Cardiac fibroblast (primary cell): ENCODE measurements at regions not wholly inside any gene's neighbourhood (a gene's known extent, or its start where the extent isn't known, plus 50 kb on each side); places are given as distances from the start of the nearest gene placed in this dataset.
A peak's percentile ranks its signal among the peaks of the same experiment; 100 is the strongest.

ENCODE experiments used
- DNase-seq, 2 donors: peaks; one replicate each; pipeline versions ENCODE4 v3.0.0 to v3.0.0-alpha.2; 2010; ENCODE audit warnings: low read depth in 2 of 2
- H3K4me3 ChIP-seq, 2 donors: replicated peaks in 1 of 2; 1 replicate in 1 of 2; 2 replicates in 1 of 2; pipeline ENCODE4 v1.5.1; 2011; ENCODE audit warnings: low read depth in 2 of 2, low read length in 2 of 2, mild to moderate bottlenecking in 2 of 2, moderate library complexity in 1 of 2
- TF ChIP-seq, protein P1 (sequence below): IDR thresholded peaks from one replicate; pipeline ENCODE4 v1.5.1; 2011; ENCODE audit warnings: low read depth, mild to moderate bottlenecking, low read length, inconsistent platforms

DNA sequence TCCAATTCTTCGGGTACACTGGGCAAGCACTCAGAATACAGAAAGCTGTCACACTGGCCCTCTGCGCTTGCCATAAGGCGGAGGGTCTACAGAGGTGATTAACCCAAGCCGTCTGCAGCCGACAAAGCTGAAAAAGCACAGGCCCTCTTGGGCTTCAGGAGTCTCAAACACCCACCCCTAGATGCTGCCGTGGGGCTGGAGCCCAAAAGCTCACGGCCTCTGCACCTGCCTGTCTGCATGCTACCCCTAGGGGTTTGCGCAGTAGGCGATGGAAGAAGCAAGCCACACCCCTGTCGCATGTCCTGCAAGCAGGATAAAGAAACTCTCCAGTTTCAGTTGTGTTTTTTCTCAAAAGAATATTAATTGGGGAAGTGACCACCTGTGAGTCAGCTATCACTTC, 118.8 kb upstream of the PLEKHA5 start:
- no peak overlapping the region for H3K4me3 ChIP-seq
- no peak for DNase-seq
- TF ChIP-seq, protein P1, sequence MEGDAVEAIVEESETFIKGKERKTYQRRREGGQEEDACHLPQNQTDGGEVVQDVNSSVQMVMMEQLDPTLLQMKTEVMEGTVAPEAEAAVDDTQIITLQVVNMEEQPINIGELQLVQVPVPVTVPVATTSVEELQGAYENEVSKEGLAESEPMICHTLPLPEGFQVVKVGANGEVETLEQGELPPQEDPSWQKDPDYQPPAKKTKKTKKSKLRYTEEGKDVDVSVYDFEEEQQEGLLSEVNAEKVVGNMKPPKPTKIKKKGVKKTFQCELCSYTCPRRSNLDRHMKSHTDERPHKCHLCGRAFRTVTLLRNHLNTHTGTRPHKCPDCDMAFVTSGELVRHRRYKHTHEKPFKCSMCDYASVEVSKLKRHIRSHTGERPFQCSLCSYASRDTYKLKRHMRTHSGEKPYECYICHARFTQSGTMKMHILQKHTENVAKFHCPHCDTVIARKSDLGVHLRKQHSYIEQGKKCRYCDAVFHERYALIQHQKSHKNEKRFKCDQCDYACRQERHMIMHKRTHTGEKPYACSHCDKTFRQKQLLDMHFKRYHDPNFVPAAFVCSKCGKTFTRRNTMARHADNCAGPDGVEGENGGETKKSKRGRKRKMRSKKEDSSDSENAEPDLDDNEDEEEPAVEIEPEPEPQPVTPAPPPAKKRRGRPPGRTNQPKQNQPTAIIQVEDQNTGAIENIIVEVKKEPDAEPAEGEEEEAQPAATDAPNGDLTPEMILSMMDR: no peak

DNA sequence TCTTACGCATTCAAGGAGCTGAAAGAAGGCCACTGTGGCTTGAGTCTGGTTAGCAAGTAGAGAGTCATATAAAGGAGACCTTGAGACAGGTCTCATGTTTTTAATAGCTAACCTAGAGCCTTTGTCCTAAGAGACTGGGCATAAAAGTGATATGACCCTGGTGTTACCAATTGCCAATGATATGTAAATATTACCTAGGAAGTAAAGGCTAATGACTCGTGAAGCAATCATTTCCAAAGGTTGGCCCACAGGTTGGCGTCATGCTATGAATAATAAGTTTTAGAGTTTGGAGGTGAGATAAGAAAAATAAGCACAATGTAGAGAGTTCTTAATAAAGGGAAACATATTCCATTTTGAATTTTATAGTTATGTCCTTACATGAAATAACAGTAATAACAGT, 116.6 kb upstream of the PLEKHA5 start:
- TF ChIP-seq, protein P1: no peak
- H3K4me3 ChIP-seq: no peak overlapping the region
- no peak for DNase-seq

DNA sequence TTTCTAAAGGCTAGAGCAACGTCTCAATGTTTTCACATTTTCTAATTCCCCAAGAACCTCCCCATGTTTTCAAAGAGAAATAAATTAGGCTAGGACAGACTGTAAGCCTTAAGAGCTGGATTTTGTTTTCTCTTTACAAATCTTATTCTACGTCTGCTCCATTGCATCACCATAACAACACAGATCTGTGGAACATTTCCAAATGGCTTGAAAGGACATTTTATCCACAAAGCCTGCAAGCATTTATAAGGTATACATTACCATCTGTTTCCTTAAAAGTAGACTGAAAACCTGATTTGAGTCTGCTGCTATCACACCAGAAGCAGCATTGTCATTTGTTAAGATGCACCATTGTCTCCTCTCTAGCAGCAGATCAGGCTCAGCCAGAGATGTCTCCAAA, 115.3 kb upstream of the PLEKHA5 start:
- H3K4me3 ChIP-seq: no peak overlapping the region
- peak; percentile 19 to 38 for DNase-seq
- TF ChIP-seq, protein P1: no peak

DNA sequence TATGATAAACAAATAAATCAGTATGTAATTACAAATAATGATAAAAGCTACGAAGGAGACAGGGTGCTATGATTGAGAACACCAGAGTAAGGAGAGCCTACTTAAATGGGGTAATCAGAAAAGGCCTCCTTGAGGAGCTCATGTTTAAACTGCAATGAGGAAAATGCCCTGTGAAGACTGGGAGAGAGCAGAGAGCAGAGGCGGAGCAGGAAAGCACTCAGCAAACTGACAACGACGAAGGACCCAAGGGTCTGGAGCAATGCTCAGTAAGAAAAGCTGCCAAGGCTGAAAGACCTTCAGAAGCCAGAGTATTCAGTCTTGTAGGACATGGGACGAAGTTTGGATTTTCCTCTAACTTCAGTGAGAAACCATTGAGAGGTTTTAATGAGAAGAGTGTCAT, 114.2 kb upstream of the PLEKHA5 start:
- no peak for DNase-seq
- TF ChIP-seq, protein P1: no peak
- no peak overlapping the region for H3K4me3 ChIP-seq

DNA sequence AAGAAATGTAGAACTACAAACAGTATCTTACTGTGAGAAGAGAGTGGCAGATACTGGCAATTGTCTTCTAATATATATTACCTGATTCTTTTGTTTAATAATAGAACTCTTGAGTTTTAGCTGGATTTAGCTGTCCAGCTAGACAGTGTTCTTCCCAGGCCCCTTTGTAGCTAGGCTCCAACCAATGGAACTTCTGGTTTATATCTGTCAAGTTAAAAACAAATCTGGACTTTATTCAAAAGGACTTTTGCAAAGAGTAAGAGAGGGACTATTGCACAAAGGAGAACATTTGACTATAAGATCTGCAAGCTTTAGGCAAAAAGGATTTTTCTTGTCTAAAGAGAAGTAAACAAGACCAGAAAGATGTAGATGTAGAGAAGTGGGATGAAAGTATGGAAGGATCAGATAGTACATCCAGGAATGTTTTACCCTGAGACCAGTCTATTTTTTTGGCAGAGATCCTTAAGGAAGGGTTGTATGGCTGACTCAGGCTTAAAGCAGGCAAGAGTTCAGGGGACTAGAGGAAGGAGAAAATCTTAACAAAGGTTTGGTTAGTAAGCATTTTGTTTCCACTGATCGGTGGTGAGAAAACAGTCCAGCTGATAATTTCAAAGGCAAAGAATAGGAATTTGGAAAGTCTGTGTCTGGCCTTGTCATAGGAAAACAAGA, 111.1 kb upstream of the PLEKHA5 start:
- no peak overlapping the region for H3K4me3 ChIP-seq
- DNase-seq: peak; percentile 81 to 88
- TF ChIP-seq, protein P1: no peak

DNA sequence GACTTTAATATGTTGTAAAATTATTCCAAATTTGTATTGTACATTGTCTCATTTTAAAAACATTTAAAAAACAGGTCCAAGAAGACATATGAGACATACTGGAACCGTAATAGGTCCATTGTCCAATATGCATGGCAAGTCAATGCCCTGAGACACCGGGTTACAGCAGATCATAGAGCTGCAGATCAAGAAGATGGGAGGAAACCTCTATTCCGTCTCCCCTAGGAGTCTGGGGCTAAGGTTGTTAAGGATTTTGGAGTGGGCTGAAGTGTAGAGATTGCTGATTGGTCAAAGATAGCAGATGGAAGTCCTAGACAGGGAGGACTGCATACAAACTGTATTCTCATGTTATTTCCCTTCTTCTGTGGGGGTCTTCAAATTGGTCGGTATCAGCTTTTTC, 108.3 kb upstream of the PLEKHA5 start:
- no peak overlapping the region for H3K4me3 ChIP-seq
- DNase-seq: no peak
- TF ChIP-seq, protein P1: no peak

DNA sequence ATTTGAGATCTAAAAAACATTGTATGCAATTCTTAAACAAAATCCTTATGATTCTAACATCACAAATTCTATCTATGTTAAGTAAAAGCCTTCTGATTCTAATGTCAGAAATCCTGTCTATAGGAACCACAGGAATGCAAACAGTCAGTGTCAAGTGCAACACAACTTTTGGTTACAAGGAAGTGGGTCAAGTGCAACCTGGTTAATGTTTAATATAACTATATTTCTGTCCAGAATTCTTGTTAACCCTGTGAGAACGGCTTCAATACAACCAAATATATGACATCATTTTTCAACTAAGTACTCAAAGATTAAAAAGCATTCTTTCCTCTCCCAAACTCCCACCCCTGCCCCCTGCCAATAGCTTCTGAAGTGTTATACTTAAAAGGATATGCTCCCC, 107.9 kb upstream of the PLEKHA5 start:
- no peak overlapping the region for H3K4me3 ChIP-seq
- DNase-seq: no peak
- TF ChIP-seq, protein P1: no peak
